Sigmoid colon (tissue), 6 donors: ENCODE measurements at regions not wholly inside any gene's neighbourhood (a gene's known extent, or its start where the extent isn't known, plus 50 kb on each side); places are given as distances from the start of the nearest gene placed in this dataset.

ENCODE experiments used
- DNase-seq: peaks from one replicate; pipeline ENCODE4 v3.0.0-alpha.2; 2019
- H3K27ac ChIP-seq, 4 donors: fragments of 200-600 bp; sonication (generic); one replicate each; pipeline ENCODE4 v1.5.1; 2016 to 2019; ENCODE audit warnings: mild to moderate bottlenecking in 1 of 4
- H3K27me3 ChIP-seq, 3 donors: fragments of 200-600 bp; sonication (generic); one replicate each; pipeline ENCODE4 v1.5.1; 2019; ENCODE audit warnings: mild to moderate bottlenecking in 1 of 3
- H3K36me3 ChIP-seq, 4 donors: fragments of 200-600 bp; sonication (generic); one replicate each; pipeline ENCODE4 v1.5.1; 2016 to 2019
- H3K4me1 ChIP-seq, 4 donors: fragments of 200-600 bp; sonication (generic); one replicate each; pipeline ENCODE4 v1.5.1; 2017 to 2019
- H3K4me3 ChIP-seq, 4 donors: fragments of 200-600 bp; sonication (generic); one replicate each; pipeline ENCODE4 v1.5.1; 2017 to 2019; ENCODE audit warnings: mild to moderate bottlenecking in 2 of 4, moderate library complexity in 1 of 4
- H3K9me3 ChIP-seq, 4 donors: fragments of 200-600 bp in 3 of 4; sonication (generic) in 3 of 4; one replicate each; pipeline versions ENCODE4 v1.5.1 to v1.6.1; 2013 to 2019
- CTCF ChIP-seq, 4 experiments: fragments of 450-650 bp in 3 of 4; fragments of 200-600 bp in 1 of 4; IDR thresholded peaks; one replicate each; pipeline ENCODE4 v1.5.1; 2016 to 2019; ENCODE audit warnings: antibody characterized with exemption in 4 of 4, mild to moderate bottlenecking in 3 of 4, moderate library complexity in 2 of 4
- EP300 ChIP-seq, 4 donors: sonication (generic); formaldehyde crosslinking; IDR thresholded peaks; one replicate each; pipeline ENCODE4 v1.6.1; 2017; ENCODE audit warnings: antibody characterized with exemption in 4 of 4
- POLR2A ChIP-seq, 2 donors: fragments of 450-650 bp; IDR thresholded peaks; one replicate each; pipeline ENCODE4 v1.6.1; 2016; ENCODE audit warnings: antibody characterized with exemption in 2 of 2, mild to moderate bottlenecking in 2 of 2, moderate library complexity in 2 of 2
- POLR2AphosphoS5 ChIP-seq, 4 donors: sonication (generic); formaldehyde crosslinking; IDR thresholded peaks; one replicate each; pipeline ENCODE4 v1.6.1; 2017; ENCODE audit warnings: antibody characterized with exemption in 4 of 4
- WGBS, 2 donors: extraction: QIAGEN DNeasy Blood & Tissue Kit; methylation state at CpG; one replicate each; pipeline ENCODE4 v1.1.7; 2013; 5-methylcytosine and 5-hydroxymethylcytosine counted together
- intact Hi-C: fragments of 100-400 bp; cut with DNase I; formaldehyde crosslinking; loops from one replicate; pipeline ENCODE4 v1.15.1; 2023
- donor health status: healthy with polysubstance abuse.
- donor health status: healthy.

GRCh38 chr3:117192888-117193287 is 483.3 kb downstream of the TUSC7 start:
- no peaks in the 10 kb centered on the region for H3K27me3 ChIP-seq
- 89 to 93% methylated on average over 8 of the region's 8 CpGs for WGBS, 2 donors
- H3K36me3 ChIP-seq: no peaks in the 10 kb centered on the region
- no peak overlapping the region for H3K4me3 ChIP-seq
- H3K9me3 ChIP-seq: no peaks in the 10 kb centered on the region
- intact Hi-C loops: no loop called here
- TF ChIP-seq CTCF (IDR thresholded peaks at IDR 0.05): no peak
- no peak for TF ChIP-seq POLR2AphosphoS5 (IDR thresholded peaks at IDR 0.05)
- TF ChIP-seq EP300 (IDR thresholded peaks at IDR 0.05): no peak
- TF ChIP-seq POLR2A (IDR thresholded peaks at IDR 0.05): no peak
- no peak overlapping the region for H3K27ac ChIP-seq
- no peak for DNase-seq
- H3K4me1 ChIP-seq: no peaks in the 10 kb centered on the region

GRCh38 chr3:117193390-117193789 is 483.8 kb downstream of the TUSC7 start:
- H3K9me3 ChIP-seq: no peaks in the 10 kb centered on the region
- H3K27ac ChIP-seq: no peak overlapping the region
- intact Hi-C loops: no loop called here
- H3K27me3 ChIP-seq: no peaks in the 10 kb centered on the region
- TF ChIP-seq POLR2A (IDR thresholded peaks at IDR 0.05) (no peak), CTCF (IDR thresholded peaks at IDR 0.05) (no peak), POLR2AphosphoS5 (IDR thresholded peaks at IDR 0.05) (no peak), EP300 (IDR thresholded peaks at IDR 0.05) (no peak)
- WGBS, 2 donors: 86 to 88% methylated on average over 2 of the region's 2 CpGs
- no peaks in the 10 kb centered on the region for H3K4me1 ChIP-seq
- H3K36me3 ChIP-seq: no peaks in the 10 kb centered on the region
- H3K4me3 ChIP-seq: no peak overlapping the region
- DNase-seq: no peak

GRCh38 chr3:117195034-117195433 is 485.5 kb downstream of the TUSC7 start:
- Histone ChIP-seq H3K36me3 (no peaks in the 10 kb centered on the region), H3K4me1 (no peaks in the 10 kb centered on the region), H3K9me3 (no peaks in the 10 kb centered on the region), H3K27me3 (no peaks in the 10 kb centered on the region), H3K4me3 (no peak overlapping the region), H3K27ac (no peak overlapping the region)
- DNase-seq: no peak
- intact Hi-C loops: no loop called here
- TF ChIP-seq POLR2AphosphoS5 (IDR thresholded peaks at IDR 0.05) (no peak), POLR2A (IDR thresholded peaks at IDR 0.05) (no peak), CTCF (IDR thresholded peaks at IDR 0.05) (no peak), EP300 (IDR thresholded peaks at IDR 0.05) (no peak)

GRCh38 chr3:117200962-117201361 is 491.4 kb downstream of the TUSC7 start:
- intact Hi-C loops: no loop called here
- TF ChIP-seq EP300 (IDR thresholded peaks at IDR 0.05) (no peak), POLR2A (IDR thresholded peaks at IDR 0.05) (no peak), POLR2AphosphoS5 (IDR thresholded peaks at IDR 0.05) (no peak), CTCF (IDR thresholded peaks at IDR 0.05) (no peak)
- 68 to 80% methylated on average over 2 of the region's 2 CpGs for WGBS, 2 donors

More at GRCh38 chr3:117200962-117201361, 491.4 kb downstream of the TUSC7 start:
- Histone ChIP-seq H3K9me3 (no peaks in the 10 kb centered on the region), H3K4me1 (no peaks in the 10 kb centered on the region), H3K36me3 (no peaks in the 10 kb centered on the region), H3K27me3 (no peaks in the 10 kb centered on the region), H3K27ac (no peak overlapping the region), H3K4me3 (no peak overlapping the region)
- DNase-seq: no peak
